ENCODE measurements at regions not wholly inside any gene's neighbourhood (a gene's known extent, or its start where the extent isn't known, plus 50 kb on each side); places are given as distances from the start of the nearest gene placed in this dataset.

- H3K4me2 ChIP-seq (ENCODE audit: low read length): no peak overlapping the region
- no peak for DNase-seq (ENCODE audit: low read depth)
- Mint-ChIP-seq H3K27ac (ENCODE audit: unreplicated experiment) (no peak overlapping the region), H3K4me3 (ENCODE audit: unreplicated experiment) (no peak overlapping the region), H3K9me3 (ENCODE audit: unreplicated experiment) (no peaks in the 10 kb centered on the region), H3K27me3 (ENCODE audit: low read depth, unreplicated experiment) (no peaks in the 10 kb centered on the region), H3K4me1 (ENCODE audit: low read depth, unreplicated experiment) (no peaks in the 10 kb centered on the region), H3K36me3 (ENCODE audit: low read depth, unreplicated experiment) (no peaks in the 10 kb centered on the region)
- no peaks in the 10 kb centered on the region for H3K36me3 ChIP-seq (ENCODE audit: insufficient read depth, low read length)
- no peak overlapping the region for H3K9ac ChIP-seq (ENCODE audit: low read length)
- H4K20me1 ChIP-seq (ENCODE audit: insufficient read depth, low read length): no peaks in the 10 kb centered on the region
- no peak overlapping the region for H2AFZ ChIP-seq (ENCODE audit: low read depth, low read length)
- no peaks in the 10 kb centered on the region for H3K79me2 ChIP-seq (ENCODE audit: insufficient read depth, low read length)
- H3K9me3 ChIP-seq (ENCODE audit: insufficient read depth, low read depth, low read length): no peaks in the 10 kb centered on the region
- no peak overlapping the region for H3K27ac ChIP-seq (ENCODE audit: low read depth, low read length)
- no peaks in the 10 kb centered on the region for H3K4me1 ChIP-seq (ENCODE audit: insufficient read depth, low read length)
- H3K4me3 ChIP-seq (ENCODE audit: insufficient read depth, low read depth, low read length): no peak overlapping the region
- no peak for FAIRE-seq
- no peaks in the 10 kb centered on the region for H3K27me3 ChIP-seq (ENCODE audit: insufficient read depth, low read length)
- TF ChIP-seq CTCF (IDR thresholded peaks at IDR 0.05; ENCODE audit: insufficient read depth, low read depth, low read length) (no peak), EZH2 (IDR thresholded peaks at IDR 0.05; ENCODE audit: insufficient read depth, low read length) (no peak)
Measured at GRCh38 chr6:139557547-139557946, 183.1 kb upstream of the CITED2 start.

- Histone ChIP-seq H4K20me1 (ENCODE audit: insufficient read depth, low read length) (no peaks in the 10 kb centered on the region), H2AFZ (ENCODE audit: low read depth, low read length) (no peak overlapping the region), H3K4me3 (ENCODE audit: insufficient read depth, low read depth, low read length) (no peak overlapping the region), H3K4me2 (ENCODE audit: low read length) (no peak overlapping the region), H3K36me3 (ENCODE audit: insufficient read depth, low read length) (no peaks in the 10 kb centered on the region), H3K27me3 (ENCODE audit: insufficient read depth, low read length) (no peaks in the 10 kb centered on the region), H3K9ac (ENCODE audit: low read length) (no peak overlapping the region), H3K27ac (ENCODE audit: low read depth, low read length) (no peak overlapping the region), H3K4me1 (ENCODE audit: insufficient read depth, low read length) (no peaks in the 10 kb centered on the region), H3K9me3 (ENCODE audit: insufficient read depth, low read depth, low read length) (no peaks in the 10 kb centered on the region), H3K79me2 (ENCODE audit: insufficient read depth, low read length) (no peaks in the 10 kb centered on the region)
- no peaks in the 10 kb centered on the region for H3K9me3 Mint-ChIP-seq (ENCODE audit: unreplicated experiment)
- TF ChIP-seq CTCF (IDR thresholded peaks at IDR 0.05; ENCODE audit: insufficient read depth, low read depth, low read length) (no peak), EZH2 (IDR thresholded peaks at IDR 0.05; ENCODE audit: insufficient read depth, low read length) (no peak)
- no peaks in the 10 kb centered on the region for H3K4me1 Mint-ChIP-seq (ENCODE audit: low read depth, unreplicated experiment)
- no peak overlapping the region for H3K4me3 Mint-ChIP-seq (ENCODE audit: unreplicated experiment)
- no peaks in the 10 kb centered on the region for H3K36me3 Mint-ChIP-seq (ENCODE audit: low read depth, unreplicated experiment)
- no peaks in the 10 kb centered on the region for H3K27me3 Mint-ChIP-seq (ENCODE audit: low read depth, unreplicated experiment)
- H3K27ac Mint-ChIP-seq (ENCODE audit: unreplicated experiment): no peak overlapping the region
- DNase-seq (ENCODE audit: low read depth) (no peak), FAIRE-seq (no peak)
Measured at GRCh38 chr6:139556532-139556931, 182.1 kb upstream of the CITED2 start.

GRCh38 chr6:139553916-139554315 lies 179.5 kb upstream of the CITED2 start:
- no peak for TF ChIP-seq CTCF (IDR thresholded peaks at IDR 0.05; ENCODE audit: insufficient read depth, low read depth, low read length)
- TF ChIP-seq EZH2 (IDR thresholded peaks at IDR 0.05; ENCODE audit: insufficient read depth, low read length): no peak
- H3K9ac ChIP-seq (ENCODE audit: low read length): no peak overlapping the region
- no peaks in the 10 kb centered on the region for H3K36me3 ChIP-seq (ENCODE audit: insufficient read depth, low read length)
- no peaks in the 10 kb centered on the region for H3K79me2 ChIP-seq (ENCODE audit: insufficient read depth, low read length)
- Mint-ChIP-seq H3K36me3 (ENCODE audit: low read depth, unreplicated experiment) (no peaks in the 10 kb centered on the region), H3K4me3 (ENCODE audit: unreplicated experiment) (no peak overlapping the region), H3K9me3 (ENCODE audit: unreplicated experiment) (no peaks in the 10 kb centered on the region), H3K27me3 (ENCODE audit: low read depth, unreplicated experiment) (no peaks in the 10 kb centered on the region), H3K4me1 (ENCODE audit: low read depth, unreplicated experiment) (no peaks in the 10 kb centered on the region), H3K27ac (ENCODE audit: unreplicated experiment) (no peak overlapping the region)
- H3K27me3 ChIP-seq (ENCODE audit: insufficient read depth, low read length): no peaks in the 10 kb centered on the region
- no peaks in the 10 kb centered on the region for H3K4me1 ChIP-seq (ENCODE audit: insufficient read depth, low read length)
- H3K27ac ChIP-seq (ENCODE audit: low read depth, low read length): no peak overlapping the region
- no peak overlapping the region for H3K4me3 ChIP-seq (ENCODE audit: insufficient read depth, low read depth, low read length)
- FAIRE-seq: no peak
- no peak overlapping the region for H3K4me2 ChIP-seq (ENCODE audit: low read length)
- H3K9me3 ChIP-seq (ENCODE audit: insufficient read depth, low read depth, low read length): no peaks in the 10 kb centered on the region
- no peak for DNase-seq (ENCODE audit: low read depth)
- no peak overlapping the region for H2AFZ ChIP-seq (ENCODE audit: low read depth, low read length)
- no peaks in the 10 kb centered on the region for H4K20me1 ChIP-seq (ENCODE audit: insufficient read depth, low read length)
